B cell (primary cell): ENCODE measurements at regions not wholly inside any gene's neighbourhood (a gene's known extent, or its start where the extent isn't known, plus 50 kb on each side); places are given as distances from the start of the nearest gene placed in this dataset.
"Not testable (repeated sequence)": the region's sequence is repeated elsewhere in the genome, so short reads cannot be mapped to it uniquely, and the experiment has no call there.

Source experiments
- ATAC-seq: fragments of 200-7000 bp; cut with Tn5 transposase; one replicate; pipeline ENCODE4 v1.10.0; 2021; ENCODE audit warnings: low read depth, mild to moderate bottlenecking, moderate number of reproducible peaks, moderate library complexity
- CTCF ChIA-PET: fragments of 350-600 bp; sonication (Branson Sonifier 250); formaldehyde crosslinking; loops from one replicate; lab custom pipeline; 2021; ENCODE audit warnings: antibody characterized with exemption, inconsistent platforms; lab: Charles Lee
- POLR2A ChIA-PET: fragments of 350-600 bp; sonication (Branson Sonifier 250); formaldehyde crosslinking; loops from one replicate; lab custom pipeline; 2021; ENCODE audit warnings: antibody characterized with exemption; lab: Charles Lee
- DNase-seq: peaks from one replicate; pipeline ENCODE4 v3.0.0; 2013
- H2AFZ ChIP-seq: 2 replicates; pipeline ENCODE4 v1.6.1; 2012; ENCODE audit warnings: mild to moderate bottlenecking, low read depth, low read length; ENCODE audit not compliant: insufficient read depth, poor library complexity, severe bottlenecking
- H3K27ac ChIP-seq, 2 donors: 1 replicate in 1 of 2; 2 replicates in 1 of 2; pipeline ENCODE4 v1.5.1; 2012 to 2013; ENCODE audit warnings: low read length in 2 of 2, mild to moderate bottlenecking in 2 of 2, moderate library complexity in 1 of 2
- H3K27me3 ChIP-seq, 4 experiments: fragments of 200-600 bp in 1 of 4; sonication (generic) in 1 of 4; replicated peaks in 1 of 4; 1 replicate in 2 of 4; 2 replicates in 2 of 4; pipeline versions ENCODE4 v1.6.1 to v1.7.0; 2013 to 2016; ENCODE audit warnings: low read length in 3 of 4, mild to moderate bottlenecking in 2 of 4, mixed read lengths in 1 of 4, moderate library complexity in 1 of 4; ENCODE audit not compliant: insufficient read depth in 4 of 4, control insufficient read depth in 3 of 4; ENCODE audit errors: control extremely low read depth in 1 of 4
- H3K36me3 ChIP-seq, 2 experiments: replicated peaks in 1 of 2; 1 replicate in 1 of 2; 2 replicates in 1 of 2; pipeline versions ENCODE4 v1.6.1 to v1.7.1; 2013; ENCODE audit warnings: low read length in 1 of 2; ENCODE audit not compliant: insufficient read depth in 2 of 2, control insufficient read depth in 1 of 2; ENCODE audit errors: control extremely low read depth in 1 of 2, extremely low read depth in 1 of 2
- H3K4me1 ChIP-seq, 2 donors: fragments of 200-600 bp in 1 of 2; sonication (generic) in 1 of 2; 1 replicate in 1 of 2; 2 replicates in 1 of 2; pipeline versions ENCODE4 v1.5.1 to v1.6.1; 2013 to 2017; ENCODE audit warnings: low read length in 2 of 2; ENCODE audit not compliant: control insufficient read depth in 2 of 2, insufficient read depth in 2 of 2
- H3K4me2 ChIP-seq: replicated peaks from 2 replicates; pipeline ENCODE3; 2012; ENCODE audit warnings: mild to moderate bottlenecking, low read depth, low read length; ENCODE audit not compliant: poor library complexity, severe bottlenecking
- H3K4me3 ChIP-seq, 5 experiments: fragments of 200-600 bp in 1 of 5; sonication (generic) in 1 of 5; 1 replicate in 3 of 5; 2 replicates in 2 of 5; pipeline versions ENCODE4 v1.5.1 to v1.7.0; 2011 to 2016; ENCODE audit warnings: low read length in 4 of 5, mild to moderate bottlenecking in 4 of 5, low read depth in 2 of 5, control low read depth in 1 of 5, moderate library complexity in 1 of 5; ENCODE audit not compliant: insufficient read depth in 1 of 5; ENCODE audit errors: control extremely low read depth in 1 of 5, extremely low read depth in 1 of 5
- H3K79me2 ChIP-seq: fragments of 200-600 bp; sonication (generic); one replicate; pipeline ENCODE4 v1.6.0; 2016; ENCODE audit warnings: low read length; ENCODE audit not compliant: control insufficient read depth, insufficient read depth
- H3K9ac ChIP-seq: fragments of 200-600 bp; sonication (generic); 2 replicates; pipeline ENCODE4 v1.6.1; 2017; ENCODE audit warnings: mild to moderate bottlenecking, low read length, moderate library complexity
- H3K9me3 ChIP-seq, 3 donors: one replicate each; pipeline versions ENCODE4 v1.6.1 to v1.7.1; 2013; ENCODE audit warnings: low read length in 2 of 3; ENCODE audit not compliant: control insufficient read depth in 2 of 3, insufficient read depth in 1 of 3; ENCODE audit errors: control extremely low read depth in 1 of 3
- H4K20me1 ChIP-seq: 2 replicates; pipeline ENCODE4 v1.6.0; 2012; ENCODE audit warnings: mild to moderate bottlenecking, low read length; ENCODE audit not compliant: insufficient read depth, control insufficient read depth, poor library complexity, severe bottlenecking
- H3K27ac Mint-ChIP-seq: one replicate; pipeline ENCODE4 v1.8.0; 2021; ENCODE audit warnings: mixed read lengths
- H3K27me3 Mint-ChIP-seq: one replicate; pipeline ENCODE4 v1.8.0; 2021; ENCODE audit warnings: mixed read lengths
- H3K4me1 Mint-ChIP-seq: one replicate; pipeline ENCODE4 v1.8.0; 2021; ENCODE audit warnings: mixed read lengths
- H3K4me3 Mint-ChIP-seq: one replicate; pipeline ENCODE4 v1.8.0; 2021; ENCODE audit warnings: mixed read lengths
- H3K9me3 Mint-ChIP-seq: one replicate; pipeline ENCODE4 v1.8.0; 2022; ENCODE audit warnings: mixed read lengths; ENCODE audit not compliant: insufficient read depth
- EZH2 ChIP-seq: IDR thresholded peaks from 2 replicates; pipeline ENCODE4 v1.6.1; 2012; ENCODE audit warnings: borderline replicate concordance, low read depth, mild to moderate bottlenecking, moderate library complexity, low read length; ENCODE audit not compliant: insufficient read depth, poor library complexity, severe bottlenecking
- WGBS: methylation state at CpG from one replicate; pipeline ENCODE4 v1.1.5; 2013; ENCODE audit warnings: missing lambda C conversion rate; ENCODE audit not compliant: insufficient coverage; 5-methylcytosine and 5-hydroxymethylcytosine counted together
- intact Hi-C: fragments of 100-400 bp; cut with micrococcal nuclease; formaldehyde crosslinking; loops from one replicate; pipeline ENCODE4 v1.10.0; 2022
- TF ChIP-seq, protein P1 (sequence below): fragments of 200-600 bp; IDR thresholded peaks from one replicate; pipeline ENCODE4 v1.8.0; 2022; ENCODE audit warnings: antibody characterized with exemption, mild to moderate bottlenecking

DNA sequence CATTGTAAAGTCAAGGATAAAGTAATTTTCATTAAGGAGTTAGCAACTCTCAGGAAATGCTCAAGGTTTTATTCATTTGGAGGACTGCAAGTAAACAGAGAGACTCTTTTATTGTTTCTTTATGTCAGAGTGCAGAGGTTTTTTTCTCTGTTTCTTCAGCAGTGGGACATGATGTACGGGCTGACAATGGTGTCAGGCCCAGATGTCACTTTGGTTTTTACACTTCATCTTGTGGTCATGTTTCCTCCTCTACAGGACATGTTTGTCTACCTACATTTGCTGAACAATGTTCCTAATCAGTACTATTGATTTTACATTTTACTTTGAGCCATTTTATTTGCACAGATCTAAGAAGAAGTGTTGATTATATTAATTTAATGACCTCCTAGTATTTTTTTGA, 72.8 kb upstream of the PARP8 start:
- Histone ChIP-seq H3K9me3 (no peaks in the 10 kb centered on the region), H3K27me3 (no peaks in the 10 kb centered on the region), H3K27ac (no peak overlapping the region), H3K79me2 (no peaks in the 10 kb centered on the region), H3K4me2 (no peak overlapping the region), H4K20me1 (no peaks in the 10 kb centered on the region), H3K4me1 (no peaks in the 10 kb centered on the region), H3K4me3 (no peak overlapping the region), H3K9ac (no peak overlapping the region), H3K36me3 (no peaks in the 10 kb centered on the region), H2AFZ (peak overlapping the region; percentile 25)
- TF ChIP-seq, protein P1, sequence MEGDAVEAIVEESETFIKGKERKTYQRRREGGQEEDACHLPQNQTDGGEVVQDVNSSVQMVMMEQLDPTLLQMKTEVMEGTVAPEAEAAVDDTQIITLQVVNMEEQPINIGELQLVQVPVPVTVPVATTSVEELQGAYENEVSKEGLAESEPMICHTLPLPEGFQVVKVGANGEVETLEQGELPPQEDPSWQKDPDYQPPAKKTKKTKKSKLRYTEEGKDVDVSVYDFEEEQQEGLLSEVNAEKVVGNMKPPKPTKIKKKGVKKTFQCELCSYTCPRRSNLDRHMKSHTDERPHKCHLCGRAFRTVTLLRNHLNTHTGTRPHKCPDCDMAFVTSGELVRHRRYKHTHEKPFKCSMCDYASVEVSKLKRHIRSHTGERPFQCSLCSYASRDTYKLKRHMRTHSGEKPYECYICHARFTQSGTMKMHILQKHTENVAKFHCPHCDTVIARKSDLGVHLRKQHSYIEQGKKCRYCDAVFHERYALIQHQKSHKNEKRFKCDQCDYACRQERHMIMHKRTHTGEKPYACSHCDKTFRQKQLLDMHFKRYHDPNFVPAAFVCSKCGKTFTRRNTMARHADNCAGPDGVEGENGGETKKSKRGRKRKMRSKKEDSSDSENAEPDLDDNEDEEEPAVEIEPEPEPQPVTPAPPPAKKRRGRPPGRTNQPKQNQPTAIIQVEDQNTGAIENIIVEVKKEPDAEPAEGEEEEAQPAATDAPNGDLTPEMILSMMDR = no peak
- TF ChIP-seq EZH2 = no peak
- CTCF ChIA-PET = interaction anchor here (1.5 kb wide), 1 partner anchor 12 kb away, joined by 3 read pairs; no protein-coding TSS in a partner anchor
- Mint-ChIP-seq H3K9me3 (no peaks in the 10 kb centered on the region), H3K27ac (no peak overlapping the region), H3K27me3 (no peaks in the 10 kb centered on the region), H3K4me3 (no peak overlapping the region), H3K4me1 (peaks cover 14% of the 10 kb centered on the region)
- POLR2A ChIA-PET = no interaction called here
- intact Hi-C loops = no loop called here
- DNase-seq (no peak), ATAC-seq (no peak)
- no CpG with 5 or more reads among the region's 1 CpG for whole genome bisulfite sequencing

DNA sequence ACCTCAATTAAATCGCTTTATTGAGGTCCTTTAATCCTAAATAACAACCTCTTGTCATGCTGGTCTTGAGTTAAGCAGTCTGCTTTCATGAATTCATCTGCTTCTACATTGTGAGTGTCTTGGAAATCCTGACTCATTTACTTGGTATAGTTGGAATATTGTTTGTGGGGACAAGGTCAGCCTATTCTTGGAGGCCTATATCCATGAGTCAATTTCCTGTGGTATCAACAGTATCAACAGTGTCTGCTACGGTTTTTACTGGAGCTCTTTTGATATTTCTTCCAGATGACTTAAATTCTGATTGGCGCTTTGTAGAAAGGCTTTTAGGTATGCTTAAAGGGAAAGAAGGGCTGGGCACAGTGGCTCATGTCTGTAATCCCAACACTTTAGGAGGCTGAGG, 71.2 kb upstream of the PARP8 start:
- H4K20me1 ChIP-seq = no peaks in the 10 kb centered on the region
- H3K36me3 ChIP-seq = no peaks in the 10 kb centered on the region
- ChIA-PET POLR2A (no interaction called here), CTCF (no interaction called here)
- no peak overlapping the region for H3K27ac Mint-ChIP-seq
- intact Hi-C loops = no loop called here
- H3K9ac ChIP-seq = no peak overlapping the region
- no peaks in the 10 kb centered on the region for H3K4me1 ChIP-seq
- no peak for TF ChIP-seq EZH2
- TF ChIP-seq, protein P1 = no peak
- H3K9me3 Mint-ChIP-seq = no peaks in the 10 kb centered on the region
- H3K4me3 ChIP-seq = no peak overlapping the region
- H3K4me2 ChIP-seq = no peak overlapping the region
- no peak overlapping the region for H3K27ac ChIP-seq
- H3K27me3 ChIP-seq = no peaks in the 10 kb centered on the region
- no peaks in the 10 kb centered on the region for H3K79me2 ChIP-seq
- ATAC-seq (no peak), DNase-seq (no peak)
- H3K9me3 ChIP-seq = no peaks in the 10 kb centered on the region
- no peaks in the 10 kb centered on the region for H3K27me3 Mint-ChIP-seq
- no peak overlapping the region for H3K4me3 Mint-ChIP-seq
- H3K4me1 Mint-ChIP-seq = peaks cover 14% of the 10 kb centered on the region
- WGBS = 60% methylated on average over 2 of the region's 3 CpGs
- no peak overlapping the region for H2AFZ ChIP-seq

DNA sequence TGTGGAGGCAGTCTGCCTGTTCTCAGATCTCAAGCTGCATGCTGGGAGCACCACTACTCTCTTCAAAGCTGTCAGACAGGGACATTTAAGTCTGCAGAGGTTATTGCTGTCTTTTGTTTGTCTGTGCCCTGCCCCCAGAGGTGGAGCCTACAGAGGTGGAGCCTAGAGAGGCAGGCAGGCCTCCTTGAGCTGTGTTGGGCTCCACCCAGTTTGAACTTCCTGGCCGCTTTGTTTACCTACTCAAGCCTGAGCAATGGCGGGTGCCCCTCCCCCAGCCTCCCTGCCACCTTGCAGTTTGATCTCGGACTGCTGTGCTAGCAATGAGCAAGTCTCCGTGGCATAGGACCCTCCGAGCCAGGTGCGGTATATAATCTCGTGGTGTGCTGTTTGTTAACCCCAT, 64.9 kb upstream of the PARP8 start:
- H3K79me2 ChIP-seq, H3K4me1 ChIP-seq, H3K4me1 Mint-ChIP-seq, H4K20me1 ChIP-seq, H3K27ac Mint-ChIP-seq, H3K9ac ChIP-seq, H3K27ac ChIP-seq, DNase-seq, ATAC-seq, POLR2A ChIA-PET, H3K4me3 Mint-ChIP-seq, H3K36me3 ChIP-seq, H3K4me3 ChIP-seq, H2AFZ ChIP-seq, H3K27me3 Mint-ChIP-seq, H3K9me3 ChIP-seq, H3K27me3 ChIP-seq, H3K9me3 Mint-ChIP-seq, CTCF ChIA-PET, intact Hi-C loops, H3K4me2 ChIP-seq: not testable (repeated sequence)
- WGBS = 71% methylated on average over 4 of the region's 7 CpGs
